GM12878 (cell line): ENCODE measurements at regions not wholly inside any gene's neighbourhood (a gene's known extent, or its start where the extent isn't known, plus 50 kb on each side); places are given as distances from the start of the nearest gene placed in this dataset.

Experiments
- CTCF ChIP-seq, 3 experiments: IDR thresholded peaks in 2 of 3; conservative IDR thresholded peaks in 1 of 3; 2 replicates each; pipeline ENCODE4 v1.5.1; 2011; ENCODE audit warnings: low read depth in 3 of 3, low read length in 3 of 3, mild to moderate bottlenecking in 3 of 3, control low read depth in 2 of 3, moderate library complexity in 2 of 3, inconsistent platforms in 1 of 3, mixed read lengths in 1 of 3; ENCODE audit not compliant: control insufficient read depth in 2 of 3, insufficient read depth in 1 of 3; ENCODE audit errors: extremely low read depth in 1 of 3
- E4F1 ChIP-seq: fragments of 450-650 bp; IDR thresholded peaks from 2 replicates; pipeline ENCODE4 v1.6.1; 2018; ENCODE audit warnings: borderline replicate concordance, mild to moderate bottlenecking; ENCODE audit not compliant: partially characterized antibody
- KDM1A ChIP-seq: fragments of 200-600 bp; sonication (generic); IDR thresholded peaks from 2 replicates; pipeline ENCODE4 v1.6.1; 2016; ENCODE audit warnings: borderline replicate concordance
- MEF2A ChIP-seq: IDR thresholded peaks from 2 replicates; pipeline ENCODE4 v1.6.1; 2011; ENCODE audit warnings: low read depth, mild to moderate bottlenecking, low read length, moderate library complexity; ENCODE audit not compliant: insufficient read depth
- USF1 ChIP-seq: IDR thresholded peaks from 2 replicates; pipeline ENCODE4 v1.6.1; 2011; ENCODE audit warnings: borderline replicate concordance, low read depth, mild to moderate bottlenecking, moderate library complexity, mixed read lengths, low read length; ENCODE audit not compliant: insufficient read depth; ENCODE audit errors: extremely low read length
- USF2 ChIP-seq: IDR thresholded peaks from 2 replicates; pipeline ENCODE4 v1.6.1; 2011; ENCODE audit warnings: low read depth, low read length, improper control_type of control experiment, borderline replicate concordance
- ZNF384 ChIP-seq: IDR thresholded peaks from 2 replicates; pipeline ENCODE4 v1.6.1; 2012; ENCODE audit warnings: low read depth, mild to moderate bottlenecking, low read length, improper control_type of control experiment, borderline replicate concordance
- ZZZ3 ChIP-seq: IDR thresholded peaks from 2 replicates; pipeline ENCODE4 v1.6.1; 2011; ENCODE audit warnings: low read depth; ENCODE audit not compliant: control insufficient read depth, insufficient read length

- no peak for TF ChIP-seq CTCF (IDR thresholded peaks at IDR 0.05 in 2 of 3, conservative IDR thresholded peaks at IDR 0.05 in 1 of 3; ENCODE audit: control insufficient read depth in 2 of 3, extremely low read depth in 1 of 3, insufficient read depth in 1 of 3, low read depth in 3 of 3, low read length in 3 of 3)
- TF ChIP-seq KDM1A, result no peak
- no peak for TF ChIP-seq ZZZ3
- no peak for TF ChIP-seq E4F1
- no peak for TF ChIP-seq MEF2A
- no peak for TF ChIP-seq USF2
- no peak for TF ChIP-seq USF1
- TF ChIP-seq ZNF384, result no peak
These were observed 67.4 kb upstream of the HS6ST1 start (continued) for GRCh38 chr2:128386066-128386465.
